ENCODE measurements at regions not wholly inside any gene's neighbourhood (a gene's known extent, or its start where the extent isn't known, plus 50 kb on each side); places are given as distances from the start of the nearest gene placed in this dataset.
"Not testable (repeated sequence)": the region's sequence is repeated elsewhere in the genome, so short reads cannot be mapped to it uniquely, and the experiment has no call there.

DNA sequence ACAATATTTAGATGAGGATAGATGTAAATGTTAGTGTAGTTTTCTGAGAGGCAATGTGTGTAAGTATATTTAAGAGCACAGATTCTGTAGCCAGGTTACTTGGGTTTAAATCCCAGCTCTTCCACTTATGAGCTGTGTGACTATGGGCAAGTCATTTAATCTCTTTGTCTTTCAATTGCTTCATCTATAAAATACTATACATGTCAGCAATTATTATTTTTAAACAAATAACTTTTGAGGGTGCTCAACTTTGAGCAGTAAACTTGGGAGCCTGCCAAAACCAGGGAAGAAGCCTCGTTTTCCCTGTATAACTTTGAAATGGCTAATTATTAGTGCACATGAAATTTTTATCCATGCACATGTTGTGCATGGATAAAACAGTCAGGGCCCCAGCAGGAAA, 222.8 kb downstream of the FOXD2 start:
- no peak for DNase-seq (ENCODE audit: low spot score)

DNA sequence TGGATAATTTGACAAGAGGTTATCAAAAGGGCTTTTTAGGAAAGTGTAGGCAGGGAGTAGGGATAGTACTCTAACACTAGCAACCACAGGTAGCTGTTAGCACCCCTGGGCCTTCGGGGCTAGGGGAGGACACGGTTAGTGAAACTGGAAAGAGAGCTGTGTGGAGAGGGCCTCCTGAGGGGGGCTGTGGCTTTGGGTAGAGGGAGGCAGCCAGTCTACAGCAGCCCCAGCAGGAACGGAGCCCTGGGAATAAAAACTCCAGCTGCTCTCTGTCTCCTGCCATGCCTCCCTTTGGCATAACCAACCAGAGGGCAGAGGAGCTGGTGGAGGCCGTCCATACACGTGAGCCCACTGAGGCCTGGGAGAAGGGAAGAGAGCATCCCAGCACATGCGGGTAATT, 223.2 kb downstream of the FOXD2 start:
- DNase-seq (ENCODE audit: low spot score), result no peak

DNA sequence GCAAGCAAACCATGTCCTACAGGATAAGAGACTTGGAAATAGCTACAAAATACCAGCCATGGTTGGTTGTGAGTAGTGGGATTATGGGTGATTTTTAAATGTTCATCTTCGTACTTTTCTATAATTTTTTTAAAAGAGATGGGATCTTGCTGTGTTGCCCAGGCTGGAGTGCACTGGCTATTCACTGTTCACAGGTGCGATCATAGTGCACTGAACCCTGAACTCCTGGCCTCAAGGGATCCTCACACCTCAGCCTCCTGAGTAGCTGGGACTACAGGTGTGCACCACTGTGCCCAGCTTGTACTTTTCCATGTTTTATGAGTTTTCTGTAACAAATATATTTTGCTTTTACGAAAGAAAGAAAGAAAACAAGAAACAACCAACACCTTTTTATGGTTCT, 224.2 kb downstream of the FOXD2 start:
- no peak for DNase-seq (ENCODE audit: low spot score)

DNA sequence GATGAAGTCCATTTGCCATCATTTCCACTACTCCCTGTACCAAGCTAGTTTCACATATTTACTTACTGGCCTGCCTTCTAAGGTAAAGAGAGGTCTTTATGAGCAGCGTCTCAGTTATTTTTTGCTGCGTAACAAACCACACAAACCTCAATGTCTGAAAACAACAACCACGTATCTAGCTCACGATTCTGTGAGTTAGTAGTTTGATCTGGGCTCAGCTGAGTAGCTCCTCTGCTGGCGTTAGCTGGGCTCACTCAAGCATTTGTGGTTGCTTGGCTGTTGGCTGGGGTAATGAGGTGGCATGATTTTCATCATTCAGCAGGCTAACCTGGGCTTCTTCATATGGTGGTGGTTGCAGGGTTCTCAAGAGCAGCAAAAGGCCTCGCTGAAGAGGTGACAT, 225.4 kb downstream of the FOXD2 start:
- DNase-seq (ENCODE audit: low spot score), result no peak

DNA sequence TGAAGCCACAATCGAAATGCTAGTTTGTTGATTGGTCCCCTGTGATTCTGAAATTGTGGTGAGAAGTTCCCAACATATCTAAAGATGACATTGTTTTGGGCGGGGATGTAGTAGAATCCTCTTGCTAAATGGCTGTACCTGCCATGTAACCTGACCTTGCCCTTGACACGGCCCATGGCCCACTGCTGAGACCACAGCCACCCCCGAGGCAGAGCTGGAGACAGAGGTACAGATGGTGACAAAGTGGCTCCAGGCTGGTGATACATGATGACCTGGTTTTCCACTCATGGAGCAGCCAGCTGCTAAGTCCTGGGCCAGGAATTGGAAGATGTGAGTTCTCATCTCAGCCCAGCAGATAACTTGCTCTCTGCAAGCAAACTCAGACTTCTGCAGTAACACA, 226.5 kb downstream of the FOXD2 start:
- no peak for DNase-seq (ENCODE audit: low spot score)

DNA sequence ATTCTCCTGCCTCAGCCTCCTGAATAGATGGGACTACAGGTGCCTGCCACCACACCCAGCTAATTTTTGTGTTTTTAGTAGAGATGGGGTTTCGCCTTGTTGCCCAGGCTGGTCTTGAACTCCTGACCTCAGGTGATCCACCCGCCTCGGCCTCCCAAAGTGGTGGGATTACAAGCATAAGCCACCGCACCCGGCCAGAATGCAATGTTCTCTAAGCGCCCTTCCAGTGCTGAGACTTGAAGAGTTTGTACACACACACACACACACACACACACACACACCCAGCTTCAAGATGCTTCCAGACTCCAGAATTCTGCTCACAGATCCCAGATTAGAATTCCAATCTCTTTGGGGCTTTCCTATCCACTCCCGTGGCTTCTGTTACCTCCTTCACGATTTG, 227.1 kb downstream of the FOXD2 start:
- DNase-seq (ENCODE audit: low spot score), result not testable (repeated sequence)

DNA sequence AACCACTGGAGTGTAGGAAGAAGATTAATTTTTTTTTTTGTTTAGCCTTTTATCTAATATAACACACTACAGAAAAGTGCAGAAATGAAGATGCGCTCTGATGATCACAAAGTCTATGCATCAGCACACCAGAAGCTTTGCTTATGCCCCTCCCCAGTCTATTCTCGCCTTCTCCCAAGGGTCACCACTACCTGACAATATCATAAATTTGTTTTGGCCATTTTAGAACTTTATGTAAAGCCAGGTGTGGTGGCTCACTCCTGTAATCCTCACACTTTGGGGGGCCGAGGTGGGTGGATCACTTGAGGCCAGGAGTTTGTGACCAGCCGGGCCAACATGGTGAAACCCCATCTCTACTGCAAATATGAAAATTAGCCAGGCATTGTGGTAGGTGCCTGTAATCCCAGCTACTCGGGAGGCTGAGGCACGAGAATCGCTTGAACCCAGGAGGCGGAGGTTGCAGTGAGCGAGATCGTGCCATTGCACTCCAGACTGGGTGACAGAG, 231.3 kb downstream of the FOXD2 start:
- DNase-seq (ENCODE audit: low spot score), result no peak

DNA sequence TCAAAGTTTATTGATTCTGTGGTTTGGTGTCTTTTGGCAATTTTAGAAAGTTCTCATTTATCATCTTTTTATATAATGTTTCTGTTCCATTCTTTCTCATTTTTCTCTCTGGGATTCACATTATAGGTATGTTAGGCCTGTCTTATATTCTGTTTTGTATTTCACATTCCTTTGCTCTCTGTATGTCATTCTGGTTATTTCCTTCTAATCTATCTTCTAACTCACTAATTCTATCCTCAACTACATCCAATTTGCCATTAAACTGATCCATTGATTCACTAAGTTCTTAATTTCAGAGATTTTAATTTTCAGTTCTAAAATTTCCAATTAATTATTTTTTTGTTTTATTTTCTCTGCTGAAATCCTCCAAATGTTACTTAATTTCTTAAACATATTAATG, 234.8 kb downstream of the FOXD2 start:
- no peak for DNase-seq (ENCODE audit: low spot score)

DNA sequence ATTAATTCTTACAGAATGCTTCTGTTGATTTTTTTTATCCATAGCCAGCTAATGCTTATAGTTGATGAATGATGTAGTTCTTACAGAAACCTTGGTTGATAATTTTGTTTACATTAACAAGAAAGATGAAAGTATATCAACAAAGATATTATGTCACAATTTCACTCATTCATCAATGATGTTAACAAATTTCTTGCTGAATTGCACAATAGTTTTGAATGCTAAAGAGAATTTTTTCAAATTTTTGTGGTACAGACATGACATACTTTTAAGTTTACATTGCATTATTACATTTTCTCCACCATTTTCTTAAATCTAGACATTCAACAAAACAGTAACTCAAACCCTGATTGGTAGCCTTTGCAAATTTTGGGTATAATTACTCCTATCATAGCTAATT, 236.3 kb downstream of the FOXD2 start:
- DNase-seq (ENCODE audit: low spot score), result no peak

DNA sequence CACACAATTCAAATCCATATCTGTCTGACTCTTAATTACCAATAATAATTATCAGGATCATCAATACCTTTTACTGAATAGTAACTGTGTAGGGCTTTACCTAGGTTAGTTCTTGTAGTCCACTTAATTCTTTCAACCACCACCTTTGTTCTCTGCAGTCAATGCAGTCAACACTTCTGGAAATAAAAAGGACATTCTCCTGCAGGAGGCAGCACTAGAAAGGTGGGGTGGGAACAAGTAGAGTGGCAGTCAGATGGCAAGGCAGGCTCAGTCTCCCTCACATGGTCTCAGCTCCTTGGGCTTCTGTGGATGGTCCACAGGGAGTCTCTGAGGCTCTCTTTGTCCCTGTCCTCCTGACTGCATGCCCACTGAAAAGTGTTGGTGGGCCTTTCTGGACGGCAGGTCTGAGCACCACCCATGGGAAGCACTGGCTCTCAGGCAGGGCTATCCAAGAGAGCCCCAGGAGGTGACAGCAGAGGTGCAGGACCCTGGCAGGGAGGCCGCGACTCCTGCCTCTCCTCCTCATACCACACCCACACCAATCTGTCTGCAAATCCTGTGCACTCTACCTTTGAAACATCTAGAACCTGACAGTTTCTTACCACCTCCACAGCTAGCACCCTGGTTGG, 237.3 kb downstream of the FOXD2 start:
- no peak for DNase-seq (ENCODE audit: low spot score)

DNA sequence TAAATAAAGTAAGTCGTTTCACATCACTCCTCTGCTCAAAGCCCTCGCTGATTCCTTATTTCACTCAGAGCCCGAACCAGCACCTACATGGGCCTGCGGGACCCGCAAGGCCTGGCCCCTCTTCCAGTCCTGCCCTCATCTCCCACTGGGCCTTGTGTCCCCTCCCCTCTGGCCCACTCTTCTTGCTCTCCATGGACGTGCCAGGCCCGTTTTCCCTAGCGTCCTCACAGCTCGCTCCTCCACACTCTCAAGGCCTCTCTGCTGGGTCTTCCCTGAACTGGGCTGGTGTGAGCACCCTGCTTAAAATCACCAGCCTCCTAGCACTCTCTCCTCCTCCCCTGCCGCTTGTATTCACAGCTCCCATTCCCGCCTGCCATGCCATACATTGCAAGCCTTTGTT, 237.9 kb downstream of the FOXD2 start:
- DNase-seq (ENCODE audit: low spot score), result no peak

DNA sequence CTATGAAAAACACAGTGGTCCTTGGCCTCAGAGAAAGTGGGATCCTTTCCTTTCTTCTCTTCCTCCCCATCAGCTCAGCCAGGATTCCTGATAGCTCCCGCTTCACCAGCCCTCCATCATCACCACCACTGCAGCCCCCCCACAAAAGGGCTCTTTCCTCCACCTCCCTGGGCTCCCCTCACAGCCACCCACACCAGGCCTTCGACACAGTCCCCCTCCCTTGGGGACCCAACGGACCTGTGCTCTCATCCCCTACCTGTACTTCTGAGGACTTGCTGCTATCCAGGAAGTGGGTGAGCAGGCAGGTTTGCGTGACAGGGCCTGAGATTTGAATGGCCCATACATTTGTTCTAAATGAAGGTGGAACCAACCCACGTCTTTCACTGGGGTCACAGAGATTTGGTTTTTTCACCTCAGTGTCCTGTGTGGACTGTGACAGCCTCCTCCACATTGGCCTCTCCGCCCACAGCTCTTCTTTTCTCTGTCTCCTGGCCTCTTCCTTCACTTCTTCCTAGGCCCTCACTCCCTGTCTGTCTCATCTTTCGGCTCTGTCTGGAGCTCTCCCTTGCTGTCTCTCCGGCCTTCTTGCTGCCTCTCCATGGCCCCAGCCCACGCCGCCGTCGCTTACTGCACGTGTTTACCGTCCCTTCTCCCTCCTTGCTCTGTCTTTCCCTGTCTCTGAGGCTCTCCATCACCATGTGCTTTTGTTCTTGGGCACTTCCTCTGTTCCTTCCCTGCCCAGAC, 238.6 kb downstream of the FOXD2 start:
- DNase-seq (ENCODE audit: low spot score), result no peak

DNA sequence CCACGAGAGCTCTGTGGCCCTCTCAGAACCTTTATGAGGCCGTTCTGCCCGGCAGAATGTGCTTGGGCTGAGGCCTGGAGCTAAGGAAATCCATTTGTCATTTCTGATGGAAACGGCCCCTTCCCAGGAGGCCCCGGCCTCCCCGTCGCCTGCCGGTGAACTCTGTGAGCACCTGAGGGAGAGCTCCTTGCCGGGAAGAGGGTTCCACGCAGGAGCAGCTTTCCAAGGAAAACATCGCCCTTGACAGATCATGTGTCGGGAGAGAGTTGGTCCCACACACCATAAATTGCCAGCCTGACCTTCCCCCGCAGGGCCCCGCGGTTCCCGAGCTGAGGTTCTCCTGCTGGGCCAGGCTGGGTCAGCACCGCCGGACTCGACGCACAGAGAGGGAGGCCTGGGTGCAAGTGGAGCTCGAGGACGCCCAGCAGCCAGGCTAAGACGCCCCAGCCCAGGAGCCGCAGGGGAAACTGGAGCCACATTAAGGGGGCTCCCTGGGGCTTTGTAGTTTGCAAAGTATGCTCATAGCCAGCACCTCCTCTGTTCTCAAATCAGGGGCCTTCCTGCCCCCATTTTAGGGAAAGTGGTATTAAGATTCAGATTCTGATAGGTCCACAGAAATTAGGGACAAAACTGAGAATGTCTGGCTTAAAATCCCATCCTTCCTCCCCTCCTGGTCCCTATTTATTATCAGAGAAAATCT, 239.5 kb downstream of the FOXD2 start:
- DNase-seq (ENCODE audit: low spot score), result no peak

DNA sequence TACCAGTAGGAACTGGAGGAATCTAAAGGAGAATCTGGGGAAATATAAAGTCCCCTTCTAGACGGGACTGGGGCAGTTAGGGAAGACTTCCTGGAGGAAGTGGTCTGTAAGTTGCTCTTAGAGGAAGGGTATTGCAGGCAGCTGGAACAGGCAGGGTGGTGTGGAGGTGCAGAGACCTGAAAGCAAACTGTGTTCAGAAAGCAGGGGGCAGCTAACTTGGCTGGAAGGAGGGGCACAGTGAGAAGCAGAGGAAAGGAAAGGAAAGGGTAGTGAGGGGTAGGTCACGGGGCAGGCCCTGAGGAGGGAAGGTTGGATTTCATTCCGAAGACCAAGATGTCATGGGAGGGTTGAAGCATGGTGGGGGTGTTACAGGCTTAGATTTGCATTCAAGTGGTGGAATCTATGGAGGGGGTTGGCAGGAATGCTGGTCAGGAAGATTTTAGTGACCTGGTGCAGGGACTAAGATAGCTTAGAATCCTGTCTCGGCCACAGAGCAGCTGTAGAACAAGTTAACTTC, 240.7 kb downstream of the FOXD2 start:
- no peak for DNase-seq (ENCODE audit: low spot score)

DNA sequence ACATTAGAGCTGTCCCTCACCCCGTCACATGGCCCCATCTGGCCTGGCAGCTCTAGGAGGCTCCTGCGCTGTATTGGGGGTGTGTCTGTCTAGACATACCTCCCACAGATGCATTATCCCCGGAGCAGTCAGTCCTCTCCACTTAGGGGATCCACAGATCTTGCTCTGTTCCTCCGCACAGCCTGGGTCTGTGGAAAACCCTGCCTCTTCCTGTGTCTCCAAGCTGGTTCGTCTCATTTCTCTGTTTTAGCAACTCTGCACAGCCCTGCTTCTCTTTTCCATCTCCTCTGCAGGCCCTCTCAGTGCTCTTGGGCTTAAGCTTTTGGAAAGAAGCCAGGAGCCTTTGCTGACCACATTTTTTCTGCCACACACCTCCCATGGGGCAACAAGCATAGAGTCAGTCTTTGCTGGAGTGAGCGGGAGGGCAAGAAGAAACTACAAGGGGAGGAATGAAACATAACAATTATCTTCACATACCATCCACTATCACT, 241.5 kb downstream of the FOXD2 start:
- no peak for DNase-seq (ENCODE audit: low spot score)

DNA sequence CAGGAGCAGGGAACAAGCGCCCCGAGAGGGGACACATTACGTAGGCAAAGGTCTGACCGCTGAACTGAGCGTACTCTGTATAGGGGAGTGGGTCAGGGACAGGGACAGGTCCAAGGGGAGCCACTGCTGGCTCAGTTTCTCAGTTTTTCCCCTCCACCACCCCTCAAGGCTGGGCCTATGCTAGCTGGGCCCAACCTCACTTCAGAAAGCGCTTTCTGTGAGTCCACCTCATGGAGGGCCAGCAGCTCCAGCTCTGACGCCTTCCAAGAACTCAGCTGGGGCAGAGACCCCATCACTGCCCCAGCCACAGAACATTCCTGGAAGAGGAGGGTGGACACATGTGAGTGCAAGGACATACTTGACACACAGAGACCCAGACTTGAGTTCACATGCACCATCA, 242.0 kb downstream of the FOXD2 start:
- no peak for DNase-seq (ENCODE audit: low spot score)

DNA sequence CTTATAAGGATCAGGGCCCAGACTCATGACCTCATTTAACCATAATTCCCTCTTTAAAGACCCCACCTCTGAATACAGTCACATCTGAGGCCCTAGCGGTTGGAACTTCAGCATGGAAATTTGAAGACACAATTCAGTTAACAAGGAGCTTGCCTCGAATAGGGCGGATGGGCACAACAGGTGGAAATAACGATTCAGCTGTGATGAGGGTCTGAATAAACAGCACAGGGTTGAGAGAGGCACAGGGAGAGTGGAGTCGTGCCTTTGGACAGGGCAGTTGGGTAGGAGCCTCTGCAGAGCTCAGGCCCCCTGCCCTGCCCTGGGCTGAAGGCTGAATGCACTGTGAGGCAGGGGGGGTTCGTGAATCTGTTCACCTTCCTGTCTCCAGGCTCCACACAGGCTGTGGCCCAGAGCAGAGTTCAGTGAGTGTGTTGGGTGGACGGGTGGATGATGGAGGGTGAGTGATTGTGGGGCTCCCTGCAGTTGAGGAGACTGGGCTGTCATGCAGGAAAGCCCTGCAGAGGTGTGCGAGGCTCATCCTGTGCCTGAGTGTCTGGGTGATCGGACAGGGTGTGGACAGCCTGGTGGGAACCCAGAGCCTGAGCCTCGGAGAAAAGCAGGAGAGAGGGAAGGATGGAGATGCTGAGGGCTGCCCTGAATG, 243.1 kb downstream of the FOXD2 start:
- no peak for DNase-seq (ENCODE audit: low spot score)

DNA sequence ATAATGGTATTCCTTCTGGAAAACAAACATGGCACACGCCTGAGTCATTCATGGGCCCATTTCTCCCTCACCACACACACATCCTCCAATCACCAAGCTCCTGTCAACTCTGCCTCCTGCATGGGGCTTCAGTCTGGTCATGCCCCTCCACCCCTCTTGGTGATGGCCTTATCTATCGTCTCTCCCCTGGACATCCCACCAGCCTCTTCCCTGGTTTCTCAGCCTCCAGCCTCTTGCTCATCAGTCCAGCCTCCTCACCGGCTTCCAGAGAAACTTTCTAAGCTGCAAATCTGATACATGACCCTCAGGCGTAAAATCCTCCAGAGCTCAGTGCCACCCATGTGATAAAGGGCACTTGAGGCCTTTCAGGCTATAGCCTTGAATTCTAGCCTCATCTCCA, 243.9 kb downstream of the FOXD2 start:
- no peak for DNase-seq (ENCODE audit: low spot score)

DNA sequence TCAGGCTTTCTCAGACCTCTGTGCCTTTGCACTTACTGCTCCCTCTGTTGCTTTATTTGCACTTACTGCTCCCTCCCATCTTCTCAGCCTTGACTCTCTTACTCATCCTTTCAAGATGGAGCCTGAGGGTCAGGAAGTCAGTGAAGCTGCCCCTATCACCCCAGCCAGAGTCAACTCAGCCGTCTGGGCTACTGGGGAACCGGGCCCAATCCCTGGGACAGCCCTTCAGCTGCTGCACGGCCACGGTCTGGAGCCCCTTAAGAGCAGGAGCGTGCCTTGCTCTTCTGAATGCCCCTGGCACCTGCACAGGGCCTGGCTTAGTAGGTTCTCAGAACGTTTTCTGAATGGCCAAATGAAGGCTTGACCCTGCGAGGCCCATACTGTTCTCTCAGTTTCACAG, 244.4 kb downstream of the FOXD2 start:
- DNase-seq (ENCODE audit: low spot score), result no peak

DNA sequence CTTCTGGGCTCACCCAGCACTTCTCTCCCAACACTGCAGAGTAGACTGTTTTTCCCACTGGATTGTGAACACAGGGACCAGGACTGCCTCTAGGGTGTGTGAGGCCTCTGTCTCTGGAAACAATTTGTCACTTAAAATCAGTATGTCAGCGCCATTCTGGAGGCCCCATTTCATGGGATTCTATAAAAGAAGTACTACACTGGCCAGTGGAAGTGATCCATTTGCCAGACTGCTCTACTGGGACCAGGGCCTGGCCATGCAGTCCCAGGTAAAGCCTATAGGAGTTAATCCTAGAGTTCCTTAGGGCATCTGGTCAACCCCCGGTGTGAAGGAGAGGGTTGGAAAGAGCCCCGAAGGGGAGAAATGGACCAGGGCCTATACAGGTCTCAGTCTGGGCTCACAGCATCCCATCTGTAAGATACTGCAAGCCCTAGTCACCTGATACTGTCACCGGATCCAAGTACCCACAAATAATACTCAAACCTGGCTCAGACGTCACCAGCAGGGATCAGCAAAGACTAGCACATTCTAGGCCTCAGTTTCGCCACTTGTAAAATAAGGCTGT, 245.0 kb downstream of the FOXD2 start:
- no peak for DNase-seq (ENCODE audit: low spot score)

DNA sequence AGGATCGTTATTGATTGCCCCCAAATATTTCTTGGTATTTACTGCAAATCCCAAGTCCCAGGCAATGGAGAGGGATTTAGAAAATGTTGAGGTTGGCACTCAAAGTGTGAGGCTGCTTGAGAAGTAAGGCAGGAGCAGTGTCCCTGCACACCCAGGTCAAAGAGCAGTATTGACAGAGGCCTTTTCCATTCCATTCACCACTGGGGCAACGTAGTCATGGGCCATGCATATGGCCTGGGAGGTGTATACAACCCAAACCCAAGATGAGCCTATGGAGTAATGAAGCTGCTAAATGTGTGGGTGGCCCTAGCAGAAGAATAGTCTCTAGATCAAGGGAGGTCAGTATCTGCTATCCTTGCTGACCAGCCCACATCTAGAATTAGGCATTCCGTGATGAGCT, 245.6 kb downstream of the FOXD2 start:
- DNase-seq (ENCODE audit: low spot score), result no peak

DNA sequence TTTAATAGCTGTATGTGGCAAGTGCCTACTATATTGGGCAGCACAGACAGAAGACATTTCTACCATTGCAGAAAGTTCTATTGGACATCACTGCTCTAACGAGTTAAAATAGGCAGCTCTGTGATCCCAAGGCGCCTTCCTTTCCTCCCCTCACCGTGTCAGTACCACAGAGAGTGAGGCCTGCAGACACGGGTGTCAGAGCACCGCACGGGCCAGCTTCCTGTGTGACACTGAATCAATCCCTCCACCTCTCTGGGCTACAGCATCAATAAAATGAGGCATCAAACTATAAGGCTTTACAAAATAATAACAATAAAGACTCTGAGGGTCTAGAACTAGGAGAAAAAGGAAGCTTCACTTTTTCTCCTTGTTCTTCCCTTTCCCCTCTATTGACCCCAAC, 246.7 kb downstream of the FOXD2 start:
- DNase-seq (ENCODE audit: low spot score), result no peak
